Neural crest cell (in vitro differentiated cells): ENCODE measurements at regions not wholly inside any gene's neighbourhood (a gene's known extent, or its start where the extent isn't known, plus 50 kb on each side); places are given as distances from the start of the nearest gene placed in this dataset.
"Not testable (repeated sequence)": the region's sequence is repeated elsewhere in the genome, so short reads cannot be mapped to it uniquely, and the experiment has no call there.

Experiments
- DNase-seq: peaks from one replicate; pipeline ENCODE4 v3.0.0; 2021; ENCODE audit warnings: low read depth, mixed read lengths, low spot score
- H3K27ac Mint-ChIP-seq: one replicate; pipeline ENCODE4 v1.8.0; 2021; ENCODE audit warnings: mild to moderate bottlenecking, mixed read lengths; ENCODE audit not compliant: unreplicated experiment
- H3K27me3 Mint-ChIP-seq: 2 replicates; pipeline ENCODE4 v1.8.0; 2021; ENCODE audit warnings: low read depth, mild to moderate bottlenecking, mixed read lengths
- H3K36me3 Mint-ChIP-seq: 2 replicates; pipeline ENCODE4 v1.8.0; 2021; ENCODE audit warnings: low read depth, mild to moderate bottlenecking, mixed read lengths
- H3K4me1 Mint-ChIP-seq: 2 replicates; pipeline ENCODE4 v1.8.0; 2021; ENCODE audit warnings: mixed read lengths
- H3K4me3 Mint-ChIP-seq: one replicate; pipeline ENCODE4 v1.8.0; 2021; ENCODE audit warnings: mild to moderate bottlenecking, mixed read lengths
- H3K9me3 Mint-ChIP-seq: 2 replicates; pipeline ENCODE4 v1.8.0; 2021; ENCODE audit warnings: mixed read lengths
- CTCF ChIP-seq: fragments of 200-600 bp; sonication (generic); conservative IDR thresholded peaks from 2 replicates; pipeline ENCODE4 v1.5.0; 2021; ENCODE audit warnings: antibody characterized with exemption, mild to moderate bottlenecking

GRCh38 chr11:44471603-44472002 lies 93.9 kb upstream of the CD82 start:
- H3K4me3 Mint-ChIP-seq = no peak overlapping the region
- no peaks in the 10 kb centered on the region for H3K36me3 Mint-ChIP-seq
- no peak for DNase-seq
- no peak overlapping the region for H3K27ac Mint-ChIP-seq
- H3K9me3 Mint-ChIP-seq = peaks cover 7% of the 10 kb centered on the region
- H3K4me1 Mint-ChIP-seq = no peaks in the 10 kb centered on the region
- H3K27me3 Mint-ChIP-seq = peaks cover 14% of the 10 kb centered on the region
- TF ChIP-seq CTCF = no peak

GRCh38 chr11:44472916-44473315 lies 92.5 kb upstream of the CD82 start:
- peaks cover 14% of the 10 kb centered on the region for H3K9me3 Mint-ChIP-seq
- no peaks in the 10 kb centered on the region for H3K36me3 Mint-ChIP-seq
- no peak overlapping the region for H3K27ac Mint-ChIP-seq
- H3K4me3 Mint-ChIP-seq = no peak overlapping the region
- DNase-seq = no peak
- no peak for TF ChIP-seq CTCF
- no peaks in the 10 kb centered on the region for H3K4me1 Mint-ChIP-seq
- peaks cover 15% of the 10 kb centered on the region for H3K27me3 Mint-ChIP-seq

GRCh38 chr11:44474702-44475101 lies 90.8 kb upstream of the CD82 start:
- no peak for TF ChIP-seq CTCF
- peaks cover 19% of the 10 kb centered on the region for H3K9me3 Mint-ChIP-seq
- no peak overlapping the region for H3K4me3 Mint-ChIP-seq
- H3K27me3 Mint-ChIP-seq = peaks cover 15% of the 10 kb centered on the region
- H3K36me3 Mint-ChIP-seq = no peaks in the 10 kb centered on the region
- no peak overlapping the region for H3K27ac Mint-ChIP-seq
- H3K4me1 Mint-ChIP-seq = no peaks in the 10 kb centered on the region
- no peak for DNase-seq

- H3K27me3 Mint-ChIP-seq = peaks cover 15% of the 10 kb centered on the region
- no peak for TF ChIP-seq CTCF
- no peaks in the 10 kb centered on the region for H3K4me1 Mint-ChIP-seq
- H3K9me3 Mint-ChIP-seq = peaks cover 19% of the 10 kb centered on the region
- no peak for DNase-seq
- no peak overlapping the region for H3K27ac Mint-ChIP-seq
- H3K4me3 Mint-ChIP-seq = no peak overlapping the region
- H3K36me3 Mint-ChIP-seq = no peaks in the 10 kb centered on the region
These were observed 90.3 kb upstream of the CD82 start for GRCh38 chr11:44475114-44475686.

GRCh38 chr11:44482338-44482737 lies 83.1 kb upstream of the CD82 start:
- H3K36me3 Mint-ChIP-seq, DNase-seq, H3K27me3 Mint-ChIP-seq, H3K4me1 Mint-ChIP-seq, H3K27ac Mint-ChIP-seq, H3K4me3 Mint-ChIP-seq: not testable (repeated sequence)
- peaks cover 11% of the 10 kb centered on the region for H3K9me3 Mint-ChIP-seq

- peak; percentile 23 for DNase-seq
- Mint-ChIP-seq H3K4me1 (no peaks in the 10 kb centered on the region), H3K27me3 (no peaks in the 10 kb centered on the region), H3K4me3 (no peak overlapping the region), H3K9me3 (peaks cover 2% of the 10 kb centered on the region), H3K27ac (no peak overlapping the region), H3K36me3 (no peaks in the 10 kb centered on the region)
- TF ChIP-seq CTCF = peak; percentile 45
These were observed 81.4 kb upstream of the CD82 start for GRCh38 chr11:44483919-44484610.
